ENCODE measurements at regions not wholly inside any gene's neighbourhood (a gene's known extent, or its start where the extent isn't known, plus 50 kb on each side); places are given as distances from the start of the nearest gene placed in this dataset.

GRCh38 chr20:20887593-20888265 is 175.3 kb upstream of the RALGAPA2 start:
- Histone ChIP-seq H3K27me3 (replicated peaks in 1 of 2; ENCODE audit: control insufficient read depth in 2 of 2, extremely low read depth in 1 of 2, insufficient read depth in 2 of 2, low read length in 1 of 2) (peaks cover 2 to 21% of the 10 kb centered on the region in 2 experiments), H3K4me3 (ENCODE audit: control insufficient read depth in 1 of 2, extremely low read depth in 1 of 2, low read length in 1 of 2) (no peak overlapping the region), H3K36me3 (ENCODE audit: control insufficient read depth in 2 of 2, extremely low read depth in 1 of 2, insufficient read depth in 1 of 2, low read length in 1 of 2) (no peaks in the 10 kb centered on the region), H3K27ac (ENCODE audit: low read length) (no peak overlapping the region), H3K9me3 (no peaks in the 10 kb centered on the region), H3K4me1 (ENCODE audit: control insufficient read depth in 1 of 2, extremely low read depth in 1 of 2, insufficient read depth in 2 of 2, low read length in 2 of 2) (no peaks in the 10 kb centered on the region)
- ChIA-PET CTCF (no interaction called here), POLR2A (no interaction called here)
- Mint-ChIP-seq H3K4me3 (no peak overlapping the region), H3K9me3 (no peaks in the 10 kb centered on the region), H3K4me1 (no peaks in the 10 kb centered on the region), H3K27ac (no peak overlapping the region), H3K36me3 (no peaks in the 10 kb centered on the region), H3K27me3 (peaks cover 15 to 27% of the 10 kb centered on the region in 2 donors)
- DNase-seq (no peak), ATAC-seq (replicated peaks in 1 of 4) (no peak)
- WGBS (ENCODE audit: insufficient coverage): 57% methylated on average over 14 of the region's 19 CpGs

GRCh38 chr20:20881808-20882207 is 169.4 kb upstream of the RALGAPA2 start:
- ATAC-seq (replicated peaks in 1 of 4) (no peak), DNase-seq (no peak)
- Mint-ChIP-seq H3K4me3 (no peak overlapping the region), H3K27me3 (peaks cover 12 to 27% of the 10 kb centered on the region in 2 donors), H3K4me1 (no peaks in the 10 kb centered on the region), H3K36me3 (no peaks in the 10 kb centered on the region), H3K9me3 (no peaks in the 10 kb centered on the region), H3K27ac (no peak overlapping the region)
- CTCF ChIA-PET: no interaction called here
- Histone ChIP-seq H3K27me3 (replicated peaks in 1 of 2; ENCODE audit: control insufficient read depth in 2 of 2, extremely low read depth in 1 of 2, insufficient read depth in 2 of 2, low read length in 1 of 2) (peaks cover 4 to 5% of the 10 kb centered on the region in 2 experiments), H3K27ac (ENCODE audit: low read length) (no peak overlapping the region), H3K36me3 (ENCODE audit: control insufficient read depth in 2 of 2, extremely low read depth in 1 of 2, insufficient read depth in 1 of 2, low read length in 1 of 2) (no peaks in the 10 kb centered on the region), H3K4me1 (ENCODE audit: control insufficient read depth in 1 of 2, extremely low read depth in 1 of 2, insufficient read depth in 2 of 2, low read length in 2 of 2) (no peaks in the 10 kb centered on the region), H3K9me3 (no peaks in the 10 kb centered on the region), H3K4me3 (ENCODE audit: control insufficient read depth in 1 of 2, extremely low read depth in 1 of 2, low read length in 1 of 2) (no peak overlapping the region)
- no CpG with 5 or more reads among the region's 2 CpGs for WGBS (ENCODE audit: insufficient coverage)
- POLR2A ChIA-PET: no interaction called here

- Mint-ChIP-seq H3K4me1 (no peaks in the 10 kb centered on the region), H3K4me3 (no peak overlapping the region), H3K27ac (no peak overlapping the region), H3K27me3 (peaks cover 26 to 39% of the 10 kb centered on the region in 2 donors), H3K9me3 (no peaks in the 10 kb centered on the region), H3K36me3 (no peaks in the 10 kb centered on the region)
- no peak overlapping the region for H3K27ac ChIP-seq (ENCODE audit: low read length)
- no peak overlapping the region for H3K4me3 ChIP-seq (ENCODE audit: control insufficient read depth in 1 of 2, extremely low read depth in 1 of 2, low read length in 1 of 2)
- H3K4me1 ChIP-seq (ENCODE audit: control insufficient read depth in 1 of 2, extremely low read depth in 1 of 2, insufficient read depth in 2 of 2, low read length in 2 of 2): no peaks in the 10 kb centered on the region
- H3K36me3 ChIP-seq (ENCODE audit: control insufficient read depth in 2 of 2, extremely low read depth in 1 of 2, insufficient read depth in 1 of 2, low read length in 1 of 2): no peaks in the 10 kb centered on the region
- H3K9me3 ChIP-seq: no peaks in the 10 kb centered on the region
- no CpG with 5 or more reads among the region's 2 CpGs for WGBS (ENCODE audit: insufficient coverage)
- peaks cover 2 to 11% of the 10 kb centered on the region in 2 experiments for H3K27me3 ChIP-seq (replicated peaks in 1 of 2; ENCODE audit: control insufficient read depth in 2 of 2, extremely low read depth in 1 of 2, insufficient read depth in 2 of 2, low read length in 1 of 2)
- ATAC-seq (replicated peaks in 1 of 4) (no peak), DNase-seq (no peak)
- ChIA-PET CTCF (interaction anchor here in 1 of 2 donors (1.8 kb wide), 1 partner anchor 18 kb away, joined by 5 read pairs; no protein-coding TSS in a partner anchor), POLR2A (interaction anchor here in 1 of 2 donors (0.5 kb wide), 1 partner anchor 423 kb away, joined by 6 read pairs; no protein-coding TSS in a partner anchor)
These were observed 164.6 kb upstream of the RALGAPA2 start for GRCh38 chr20:20877079-20877478.

GRCh38 chr20:20875716-20876115 is 163.3 kb upstream of the RALGAPA2 start:
- Histone ChIP-seq H3K9me3 (no peaks in the 10 kb centered on the region), H3K4me1 (ENCODE audit: control insufficient read depth in 1 of 2, extremely low read depth in 1 of 2, insufficient read depth in 2 of 2, low read length in 2 of 2) (no peaks in the 10 kb centered on the region), H3K4me3 (ENCODE audit: control insufficient read depth in 1 of 2, extremely low read depth in 1 of 2, low read length in 1 of 2) (no peak overlapping the region), H3K27ac (ENCODE audit: low read length) (no peak overlapping the region), H3K27me3 (replicated peaks in 1 of 2; ENCODE audit: control insufficient read depth in 2 of 2, extremely low read depth in 1 of 2, insufficient read depth in 2 of 2, low read length in 1 of 2) (peaks cover 6 to 9% of the 10 kb centered on the region in 2 experiments), H3K36me3 (ENCODE audit: control insufficient read depth in 2 of 2, extremely low read depth in 1 of 2, insufficient read depth in 1 of 2, low read length in 1 of 2) (no peaks in the 10 kb centered on the region)
- H3K27ac Mint-ChIP-seq: no peak overlapping the region
- H3K36me3 Mint-ChIP-seq: no peaks in the 10 kb centered on the region
- ChIA-PET POLR2A (no interaction called here), CTCF (interaction anchor here in 1 of 2 donors (1.8 kb wide), 1 partner anchor 17 kb away, joined by 5 read pairs; no protein-coding TSS in a partner anchor)
- no peak for DNase-seq
- no peaks in the 10 kb centered on the region for H3K9me3 Mint-ChIP-seq
- H3K4me1 Mint-ChIP-seq: no peaks in the 10 kb centered on the region
- H3K4me3 Mint-ChIP-seq: no peak overlapping the region
- 63% methylated on average over 3 of the region's 7 CpGs for WGBS (ENCODE audit: insufficient coverage)
- H3K27me3 Mint-ChIP-seq: peaks cover 30 to 39% of the 10 kb centered on the region in 2 donors
- ATAC-seq (replicated peaks in 1 of 4): no peak

- ChIA-PET POLR2A (no interaction called here), CTCF (interaction anchor here in 1 of 2 donors (0.5 kb wide), 1 partner anchor 279 kb away, joined by 4 read pairs; no protein-coding TSS in a partner anchor)
- no CpG with 5 or more reads among the region's 9 CpGs for WGBS (ENCODE audit: insufficient coverage)
- ATAC-seq (replicated peaks in 1 of 4) (no peak), DNase-seq (no peak)
- peaks cover 4 to 6% of the 10 kb centered on the region in 2 experiments for H3K27me3 ChIP-seq (replicated peaks in 1 of 2; ENCODE audit: control insufficient read depth in 2 of 2, extremely low read depth in 1 of 2, insufficient read depth in 2 of 2, low read length in 1 of 2)
- no peaks in the 10 kb centered on the region for H3K9me3 ChIP-seq
- H3K27me3 Mint-ChIP-seq: peaks cover 29 to 44% of the 10 kb centered on the region in 2 donors
- no peak overlapping the region for H3K4me3 Mint-ChIP-seq
- no peaks in the 10 kb centered on the region for H3K9me3 Mint-ChIP-seq
- no peak overlapping the region for H3K4me3 ChIP-seq (ENCODE audit: control insufficient read depth in 1 of 2, extremely low read depth in 1 of 2, low read length in 1 of 2)
- no peaks in the 10 kb centered on the region for H3K4me1 Mint-ChIP-seq
- H3K27ac Mint-ChIP-seq: no peak overlapping the region
- no peaks in the 10 kb centered on the region for H3K36me3 Mint-ChIP-seq
- H3K36me3 ChIP-seq (ENCODE audit: control insufficient read depth in 2 of 2, extremely low read depth in 1 of 2, insufficient read depth in 1 of 2, low read length in 1 of 2): no peaks in the 10 kb centered on the region
- H3K27ac ChIP-seq (ENCODE audit: low read length): no peak overlapping the region
- H3K4me1 ChIP-seq (ENCODE audit: control insufficient read depth in 1 of 2, extremely low read depth in 1 of 2, insufficient read depth in 2 of 2, low read length in 2 of 2): no peaks in the 10 kb centered on the region
These were observed 160.0 kb upstream of the RALGAPA2 start for GRCh38 chr20:20872428-20872827.

- peaks cover 26 to 28% of the 10 kb centered on the region in 2 donors for H3K27me3 Mint-ChIP-seq
- no peaks in the 10 kb centered on the region for H3K9me3 ChIP-seq
- no peaks in the 10 kb centered on the region for H3K4me1 ChIP-seq (ENCODE audit: control insufficient read depth in 1 of 2, extremely low read depth in 1 of 2, insufficient read depth in 2 of 2, low read length in 2 of 2)
- peaks cover 3 to 4% of the 10 kb centered on the region in 2 experiments for H3K27me3 ChIP-seq (replicated peaks in 1 of 2; ENCODE audit: control insufficient read depth in 2 of 2, extremely low read depth in 1 of 2, insufficient read depth in 2 of 2, low read length in 1 of 2)
- no peak overlapping the region for H3K4me3 Mint-ChIP-seq
- no peaks in the 10 kb centered on the region for H3K36me3 ChIP-seq (ENCODE audit: control insufficient read depth in 2 of 2, extremely low read depth in 1 of 2, insufficient read depth in 1 of 2, low read length in 1 of 2)
- no peak overlapping the region for H3K27ac Mint-ChIP-seq
- H3K36me3 Mint-ChIP-seq: no peaks in the 10 kb centered on the region
- no peak for ATAC-seq (replicated peaks in 1 of 4)
- no peaks in the 10 kb centered on the region for H3K9me3 Mint-ChIP-seq
- no peaks in the 10 kb centered on the region for H3K4me1 Mint-ChIP-seq
- ChIA-PET POLR2A (no interaction called here), CTCF (interaction anchor here in 1 of 2 donors (1.4 kb wide), 1 partner anchor 9 kb away, joined by 6 read pairs; no protein-coding TSS in a partner anchor)
- no peak for DNase-seq
- no peak overlapping the region for H3K27ac ChIP-seq (ENCODE audit: low read length)
- no peak overlapping the region for H3K4me3 ChIP-seq (ENCODE audit: control insufficient read depth in 1 of 2, extremely low read depth in 1 of 2, low read length in 1 of 2)
- 100% methylated on average over 2 of the region's 5 CpGs for WGBS (ENCODE audit: insufficient coverage)
These were observed 156.8 kb upstream of the RALGAPA2 start for GRCh38 chr20:20869161-20869775.

Measured in T-cell (primary cell).